ENCODE measurements at regions not wholly inside any gene's neighbourhood (a gene's known extent, or its start where the extent isn't known, plus 50 kb on each side); places are given as distances from the start of the nearest gene placed in this dataset.

DNA sequence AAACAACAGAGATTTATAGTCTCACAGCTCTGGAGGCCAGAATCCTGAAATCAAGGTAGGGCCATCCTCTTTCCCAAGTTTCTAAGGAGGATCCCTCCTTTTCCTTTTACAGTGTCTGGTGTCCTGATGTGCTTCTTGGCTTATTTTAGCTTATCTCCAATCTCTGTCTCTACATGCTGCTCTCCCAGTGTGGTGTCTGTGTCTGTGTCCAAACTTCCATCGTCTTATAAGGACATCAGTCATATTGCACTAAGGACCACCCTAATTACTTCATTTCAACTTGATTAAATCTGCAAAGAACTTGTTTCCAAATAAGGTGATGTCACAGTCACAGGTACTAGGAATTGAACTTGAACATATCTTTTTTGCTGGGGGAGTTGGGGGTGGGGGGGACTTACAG lies 529.6 kb downstream of the DHX35 start:
- TF ChIP-seq EZH2 (IDR thresholded peaks at IDR 0.05; ENCODE audit: borderline replicate concordance, low read depth, low read length, severe bottlenecking) (no peak), POLR2A (IDR thresholded peaks at IDR 0.05; ENCODE audit: low read depth, low read length) (no peak)
